Esophagus squamous epithelium (tissue), 4 donors: ENCODE measurements at regions not wholly inside any gene's neighbourhood (a gene's known extent, or its start where the extent isn't known, plus 50 kb on each side); places are given as distances from the start of the nearest gene placed in this dataset.

Experiments used
- POLR2A ChIP-seq, 4 donors: fragments of 450-650 bp; IDR thresholded peaks; one replicate each; pipeline ENCODE4 v1.6.1; 2017; ENCODE audit warnings: antibody characterized with exemption in 4 of 4, mild to moderate bottlenecking in 4 of 4, moderate library complexity in 3 of 4
- TF ChIP-seq, protein P1 (sequence below), 6 experiments: fragments of 450-650 bp in 4 of 6; fragments of 200-600 bp in 2 of 6; sonication (generic) in 2 of 6; IDR thresholded peaks; one replicate each; pipeline ENCODE4 v1.5.1; 2016 to 2019; ENCODE audit warnings: antibody characterized with exemption in 6 of 6, mild to moderate bottlenecking in 4 of 6, moderate library complexity in 4 of 6

DNA sequence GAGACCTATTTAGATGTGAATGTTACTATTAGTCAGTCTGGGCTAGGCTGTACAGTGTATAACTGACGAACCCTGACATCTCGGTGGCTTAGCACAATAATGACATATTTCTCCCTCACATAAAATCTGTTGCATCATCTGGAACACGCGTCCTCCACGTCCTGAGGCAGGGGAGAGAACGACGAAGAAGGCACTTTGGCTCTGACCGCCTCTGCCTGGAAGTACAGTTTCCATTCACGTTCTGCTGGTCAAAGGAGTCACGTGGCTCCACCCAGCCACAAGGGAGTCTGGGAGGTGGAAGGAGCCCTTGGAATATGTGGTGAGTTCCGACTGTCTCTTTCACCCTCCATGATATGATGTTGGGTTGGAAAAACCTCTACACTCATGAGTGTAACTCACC is 55.1 kb upstream of the CD82 start:
- TF ChIP-seq POLR2A (IDR thresholded peaks at IDR 0.05): no peak
- TF ChIP-seq, protein P1, sequence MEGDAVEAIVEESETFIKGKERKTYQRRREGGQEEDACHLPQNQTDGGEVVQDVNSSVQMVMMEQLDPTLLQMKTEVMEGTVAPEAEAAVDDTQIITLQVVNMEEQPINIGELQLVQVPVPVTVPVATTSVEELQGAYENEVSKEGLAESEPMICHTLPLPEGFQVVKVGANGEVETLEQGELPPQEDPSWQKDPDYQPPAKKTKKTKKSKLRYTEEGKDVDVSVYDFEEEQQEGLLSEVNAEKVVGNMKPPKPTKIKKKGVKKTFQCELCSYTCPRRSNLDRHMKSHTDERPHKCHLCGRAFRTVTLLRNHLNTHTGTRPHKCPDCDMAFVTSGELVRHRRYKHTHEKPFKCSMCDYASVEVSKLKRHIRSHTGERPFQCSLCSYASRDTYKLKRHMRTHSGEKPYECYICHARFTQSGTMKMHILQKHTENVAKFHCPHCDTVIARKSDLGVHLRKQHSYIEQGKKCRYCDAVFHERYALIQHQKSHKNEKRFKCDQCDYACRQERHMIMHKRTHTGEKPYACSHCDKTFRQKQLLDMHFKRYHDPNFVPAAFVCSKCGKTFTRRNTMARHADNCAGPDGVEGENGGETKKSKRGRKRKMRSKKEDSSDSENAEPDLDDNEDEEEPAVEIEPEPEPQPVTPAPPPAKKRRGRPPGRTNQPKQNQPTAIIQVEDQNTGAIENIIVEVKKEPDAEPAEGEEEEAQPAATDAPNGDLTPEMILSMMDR (IDR thresholded peaks at IDR 0.05): no peak
